ENCODE measurements at regions not wholly inside any gene's neighbourhood (a gene's known extent, or its start where the extent isn't known, plus 50 kb on each side); places are given as distances from the start of the nearest gene placed in this dataset.

DNA sequence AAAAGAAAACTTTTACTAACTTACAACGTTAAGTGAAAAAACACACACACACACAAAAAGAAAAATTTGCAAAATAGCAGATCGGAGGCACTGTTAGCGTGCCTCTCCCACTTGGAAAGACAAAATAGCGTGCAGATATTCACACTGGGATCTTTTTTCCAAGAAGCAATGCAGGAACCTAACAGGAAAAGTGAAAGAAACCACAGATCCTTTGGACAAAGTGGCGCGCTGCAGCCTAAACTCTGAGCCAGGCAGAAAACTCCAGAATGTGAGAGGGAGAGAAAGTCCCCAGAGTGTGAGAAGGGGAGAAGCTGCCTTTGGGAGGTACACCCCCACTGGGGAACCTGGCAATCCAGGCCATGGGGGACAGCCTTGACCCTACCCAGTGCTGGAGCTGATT lies 70.7 kb upstream of the SERPINE2 start:
- TF ChIP-seq CTCF (IDR thresholded peaks at IDR 0.05; ENCODE audit: poor library complexity) (no peak), EZH2phosphoT487 (IDR thresholded peaks at IDR 0.05; ENCODE audit: low read depth, severe bottlenecking, unreplicated experiment) (no peak)

Data from hepatocyte (in vitro differentiated cells).